Spleen (tissue), 7 donors: ENCODE measurements at regions not wholly inside any gene's neighbourhood (a gene's known extent, or its start where the extent isn't known, plus 50 kb on each side); places are given as distances from the start of the nearest gene placed in this dataset.

ENCODE experiments used
- CTCF ChIP-seq, 11 experiments: fragments of 200-600 bp in 7 of 11; fragments of 450-650 bp in 4 of 11; sonication (generic) in 4 of 11; IDR thresholded peaks in 8 of 11; conservative IDR thresholded peaks in 3 of 11; 1 replicate in 7 of 11; 2 replicates in 4 of 11; pipeline versions ENCODE4 v1.4.0 to v1.8.0; 2016 to 2021; ENCODE audit warnings: antibody characterized with exemption in 11 of 11, inconsistent platforms in 4 of 11, mild to moderate bottlenecking in 1 of 11
- POLR2A ChIP-seq, 3 donors: fragments of 450-650 bp; IDR thresholded peaks; one replicate each; pipeline ENCODE4 v1.5.1; 2017; ENCODE audit warnings: antibody characterized with exemption in 3 of 3, mild to moderate bottlenecking in 1 of 3
- donor health status: DM: no; HTN: no; CAD: no; lungs with moderate emphysema.
- donor health status: DM: no; HTN: no; CAD: no.
- donor health status: DM: no; HTN: no; CAD: no.

GRCh38 chr3:94909726-94910125, 846.9 kb downstream of the NSUN3 start:
- TF ChIP-seq CTCF (IDR thresholded peaks at IDR 0.05 in 8 of 11, conservative IDR thresholded peaks at IDR 0.05 in 3 of 11) (no peak), POLR2A (IDR thresholded peaks at IDR 0.05) (no peak)
